PC-3 (cell line): ENCODE measurements at regions not wholly inside any gene's neighbourhood (a gene's known extent, or its start where the extent isn't known, plus 50 kb on each side); places are given as distances from the start of the nearest gene placed in this dataset.

Experiments
- ATAC-seq: fragments of 200-7000 bp; cut with Tn5 transposase; 2 replicates; pipeline ENCODE4 v1.9.1; 2020; ENCODE audit warnings: mild to moderate bottlenecking, moderate library complexity
- BruUV-seq: library from RNA; stranded (reverse); fragments of 400-500 nt; replicated peaks from 2 replicates; lab custom pipeline; 2021; lab: Mats Ljungman, UMichigan
- CTCF ChIA-PET: fragments of 300-600 bp; sonication (Branson Sonifier 250); formaldehyde crosslinking; loops from one replicate; lab custom pipeline; 2022; ENCODE audit warnings: antibody characterized with exemption; lab: Charles Lee
- POLR2A ChIA-PET: fragments of 300-600 bp; sonication (Branson Sonifier 250); formaldehyde crosslinking; loops from one replicate; lab custom pipeline; 2022; ENCODE audit warnings: antibody characterized with exemption; ENCODE audit not compliant: unreplicated experiment; lab: Charles Lee
- DNase-seq: peaks from one replicate; pipeline ENCODE4 v3.0.0-alpha.2; 2015
- H2AFZ ChIP-seq: fragments of 300-600 bp; sonication (generic); 2 replicates; pipeline ENCODE4 v1.6.0; 2016; ENCODE audit warnings: antibody characterized with exemption, low read length
- H3F3A ChIP-seq: fragments of 300-600 bp; sonication (generic); one replicate; pipeline ENCODE4 v1.6.0; 2017; ENCODE audit warnings: antibody characterized with exemption, low read length, control low read depth, mild to moderate bottlenecking; ENCODE audit not compliant: unreplicated experiment
- H3K27ac ChIP-seq: fragments of 300-600 bp; sonication (generic); 2 replicates; pipeline ENCODE4 v1.5.1; 2016; ENCODE audit warnings: mild to moderate bottlenecking, low read length
- H3K27me3 ChIP-seq: fragments of 300-600 bp; sonication (generic); 2 replicates; pipeline ENCODE4 v1.6.1; 2016; ENCODE audit warnings: low read length, mixed read lengths
- H3K36me3 ChIP-seq: fragments of 300-600 bp; sonication (generic); 2 replicates; pipeline ENCODE4 v1.6.1; 2016; ENCODE audit warnings: low read depth, mixed run types, low read length, mixed read lengths
- H3K4me1 ChIP-seq: fragments of 300-600 bp; sonication (generic); 2 replicates; pipeline ENCODE4 v1.5.1; 2016; ENCODE audit warnings: low read length; ENCODE audit not compliant: insufficient read depth
- H3K4me2 ChIP-seq: fragments of 300-600 bp; sonication (generic); 2 replicates; pipeline ENCODE4 v1.6.0; 2016; ENCODE audit warnings: low read length
- H3K4me3 ChIP-seq: fragments of 300-600 bp; sonication (generic); 2 replicates; pipeline ENCODE4 v1.5.1; 2016; ENCODE audit warnings: mild to moderate bottlenecking, low read length, mixed read lengths
- H3K79me2 ChIP-seq: fragments of 300-600 bp; sonication (generic); 2 replicates; pipeline ENCODE4 v1.6.1; 2017; ENCODE audit warnings: low read length, mixed read lengths
- H3K9ac ChIP-seq: fragments of 300-600 bp; sonication (generic); 2 replicates; pipeline ENCODE4 v1.6.0; 2016; ENCODE audit warnings: mild to moderate bottlenecking, low read length
- H3K9me2 ChIP-seq: fragments of 300-600 bp; sonication (generic); replicated peaks from 2 replicates; pipeline ENCODE4 v1.6.1; 2016; ENCODE audit warnings: mixed run types, low read length, mixed read lengths
- H3K9me3 ChIP-seq: fragments of 300-600 bp; sonication (generic); 2 replicates; pipeline ENCODE4 v1.6.1; 2016; ENCODE audit warnings: low read length, mixed read lengths
- H4K20me1 ChIP-seq: fragments of 300-600 bp; sonication (generic); 2 replicates; pipeline ENCODE4 v1.6.1; 2016; ENCODE audit warnings: low read length, mixed read lengths
- CTCF ChIP-seq: fragments of 300-600 bp; sonication (generic); conservative IDR thresholded peaks from 2 replicates; pipeline ENCODE4 v1.5.1; 2017; ENCODE audit warnings: antibody characterized with exemption, low read depth, mild to moderate bottlenecking, low read length
- EZH2 ChIP-seq: fragments of 300-600 bp; sonication (generic); IDR thresholded peaks from one replicate; pipeline ENCODE4 v1.6.1; 2017; ENCODE audit warnings: antibody characterized with exemption, mild to moderate bottlenecking, low read length; ENCODE audit not compliant: unreplicated experiment
- EZH2phosphoT487 ChIP-seq: fragments of 300-600 bp; sonication (generic); IDR thresholded peaks from 2 replicates; pipeline ENCODE4 v1.6.1; 2018; ENCODE audit warnings: mild to moderate bottlenecking, antibody characterized with exemption, low read length, borderline replicate concordance
- intact Hi-C: fragments of 100-400 bp; cut with micrococcal nuclease; formaldehyde crosslinking; loops from 2 replicates; pipeline ENCODE4 v1.9.0; 2023

- POLR2A ChIA-PET: no interaction called here
- H3K27me3 ChIP-seq: no peaks in the 10 kb centered on the region
- H3K9me3 ChIP-seq: no peaks in the 10 kb centered on the region
- no peak for ATAC-seq
- CTCF ChIA-PET: no interaction called here
- no peak overlapping the region for H2AFZ ChIP-seq
- H3K27ac ChIP-seq: no peak overlapping the region
- no peak for DNase-seq
- no peak overlapping the region for H3K9ac ChIP-seq
- intact Hi-C loops: no loop called here
- H3K4me2 ChIP-seq: no peak overlapping the region
- no TSS peak for BruUV-seq
- no peaks in the 10 kb centered on the region for H3F3A ChIP-seq
- H4K20me1 ChIP-seq: no peaks in the 10 kb centered on the region
- no peaks in the 10 kb centered on the region for H3K9me2 ChIP-seq
- no peaks in the 10 kb centered on the region for H3K79me2 ChIP-seq
- H3K4me1 ChIP-seq: no peaks in the 10 kb centered on the region
- no peak overlapping the region for H3K4me3 ChIP-seq
- TF ChIP-seq EZH2phosphoT487: no peak
- no peak for TF ChIP-seq CTCF
- no peak for TF ChIP-seq EZH2
- no peaks in the 10 kb centered on the region for H3K36me3 ChIP-seq
These were observed 660.5 kb upstream of the MAN1A1 start for GRCh38 chr6:120010075-120010474.

DNA sequence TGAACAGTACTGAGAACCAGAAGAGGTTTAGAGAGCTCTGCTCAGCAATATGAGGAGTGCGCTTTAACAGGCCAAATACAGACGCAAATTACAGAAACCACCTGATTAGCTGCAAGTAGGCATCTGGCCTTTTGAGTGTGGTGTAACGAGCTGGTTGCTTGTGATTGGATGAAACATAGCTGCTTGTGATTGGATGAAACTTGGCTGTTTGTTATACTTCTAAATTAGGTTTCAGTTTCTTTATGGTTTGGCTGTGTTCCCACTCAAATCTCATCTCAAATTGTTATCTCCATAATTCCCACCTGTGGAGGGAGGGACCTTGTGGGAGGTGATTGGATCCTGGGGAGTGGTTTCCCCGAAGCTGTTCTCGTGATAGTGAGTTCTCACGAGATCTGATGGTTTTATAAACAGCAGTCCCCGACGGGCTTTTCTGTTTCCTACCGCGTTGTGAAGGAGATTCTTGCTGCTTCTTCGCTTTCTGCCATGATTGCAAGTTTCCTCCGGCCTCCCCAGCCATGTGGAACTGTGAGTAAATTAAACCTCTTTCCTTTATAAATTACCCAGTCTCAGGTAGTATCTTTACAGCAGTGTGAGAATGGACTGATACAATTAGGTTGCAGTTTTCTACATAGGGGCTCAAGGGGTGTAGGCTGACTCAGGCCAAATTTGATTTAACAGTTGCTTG is 655.9 kb upstream of the MAN1A1 start:
- Histone ChIP-seq H2AFZ (no peak overlapping the region), H3K27ac (no peak overlapping the region), H3K27me3 (no peaks in the 10 kb centered on the region), H3K9ac (no peak overlapping the region), H3K9me2 (no peaks in the 10 kb centered on the region), H3K79me2 (no peaks in the 10 kb centered on the region), H3K4me2 (no peak overlapping the region), H4K20me1 (no peaks in the 10 kb centered on the region), H3K9me3 (no peaks in the 10 kb centered on the region), H3K36me3 (no peaks in the 10 kb centered on the region), H3K4me1 (no peaks in the 10 kb centered on the region), H3K4me3 (no peak overlapping the region), H3F3A (no peaks in the 10 kb centered on the region)
- intact Hi-C loops: no loop called here
- DNase-seq (no peak), ATAC-seq (no peak)
- no TSS peak for BruUV-seq
- no peak for TF ChIP-seq CTCF
- TF ChIP-seq EZH2: no peak
- TF ChIP-seq EZH2phosphoT487: no peak
- ChIA-PET POLR2A (no interaction called here), CTCF (no interaction called here)

GRCh38 chr6:119986934-119987549 is 637.5 kb upstream of the MAN1A1 start:
- POLR2A ChIA-PET: no interaction called here
- ATAC-seq: no peak
- DNase-seq: no peak
- no peaks in the 10 kb centered on the region for H3F3A ChIP-seq
- H3K79me2 ChIP-seq: no peaks in the 10 kb centered on the region
- H3K9me2 ChIP-seq: no peaks in the 10 kb centered on the region
- TF ChIP-seq CTCF (no peak), EZH2 (no peak), EZH2phosphoT487 (no peak)
- no peaks in the 10 kb centered on the region for H3K36me3 ChIP-seq
- H3K27me3 ChIP-seq: no peaks in the 10 kb centered on the region
- no peaks in the 10 kb centered on the region for H3K4me1 ChIP-seq
- CTCF ChIA-PET: no interaction called here
- no peaks in the 10 kb centered on the region for H4K20me1 ChIP-seq
- no peak overlapping the region for H3K27ac ChIP-seq
- H3K9ac ChIP-seq: no peak overlapping the region
- no peak overlapping the region for H2AFZ ChIP-seq
- H3K4me3 ChIP-seq: no peak overlapping the region
- BruUV-seq: no TSS peak
- no peak overlapping the region for H3K4me2 ChIP-seq
- intact Hi-C loops: loop anchor here (10.0 kb wide), 1 partner anchor 88 kb away; no protein-coding TSS in a partner anchor
- H3K9me3 ChIP-seq: no peaks in the 10 kb centered on the region
